ENCODE measurements at regions not wholly inside any gene's neighbourhood (a gene's known extent, or its start where the extent isn't known, plus 50 kb on each side); places are given as distances from the start of the nearest gene placed in this dataset.
"Not testable (repeated sequence)": the region's sequence is repeated elsewhere in the genome, so short reads cannot be mapped to it uniquely, and the experiment has no call there.

- DNase-seq = no peak
Measured at GRCh38 chr1:60503266-60503925, 429.8 kb upstream of the C1orf87 start.

GRCh38 chr1:60502506-60502905 is 428.9 kb upstream of the C1orf87 start:
- DNase-seq = no peak

GRCh38 chr1:60489916-60490480 is 416.4 kb upstream of the C1orf87 start:
- DNase-seq = not testable (repeated sequence)

- DNase-seq = no peak
Measured at GRCh38 chr1:60488847-60489246, 415.3 kb upstream of the C1orf87 start.

- no peak for DNase-seq
Measured at GRCh38 chr1:60487565-60488345, 414.2 kb upstream of the C1orf87 start.

GRCh38 chr1:60483509-60483908 is 409.9 kb upstream of the C1orf87 start:
- DNase-seq = no peak

- DNase-seq = no peak
Measured at GRCh38 chr1:60470246-60470645, 396.7 kb upstream of the C1orf87 start.

- DNase-seq = no peak
Measured at GRCh38 chr1:60463786-60464185, 390.2 kb upstream of the C1orf87 start.

- no peak for DNase-seq
Measured at GRCh38 chr1:60463146-60463545, 389.6 kb upstream of the C1orf87 start.

GRCh38 chr1:60461925-60462595 is 388.5 kb upstream of the C1orf87 start:
- DNase-seq = no peak

GRCh38 chr1:60458111-60458510 is 384.5 kb upstream of the C1orf87 start:
- DNase-seq = no peak

- no peak for DNase-seq
Measured at GRCh38 chr1:60449876-60450275, 376.3 kb upstream of the C1orf87 start.

GRCh38 chr1:60448850-60449249 is 375.3 kb upstream of the C1orf87 start:
- DNase-seq = no peak

GRCh38 chr1:60444680-60445079 is 371.1 kb upstream of the C1orf87 start:
- no peak for DNase-seq

- no peak for DNase-seq
Measured at GRCh38 chr1:60436186-60436585, 362.6 kb upstream of the C1orf87 start.

GRCh38 chr1:60431593-60431992 is 358.0 kb upstream of the C1orf87 start:
- no peak for DNase-seq

- DNase-seq = no peak
Measured at GRCh38 chr1:60430375-60430774, 356.8 kb upstream of the C1orf87 start.

- DNase-seq = no peak
Measured at GRCh38 chr1:60428127-60428526, 354.6 kb upstream of the C1orf87 start.

GRCh38 chr1:60427701-60428100 is 354.1 kb upstream of the C1orf87 start:
- DNase-seq = no peak

- no peak for DNase-seq
Measured at GRCh38 chr1:60427194-60427593, 353.6 kb upstream of the C1orf87 start.

GRCh38 chr1:60425528-60425927 is 352.0 kb upstream of the C1orf87 start:
- no peak for DNase-seq

- DNase-seq = no peak
Measured at GRCh38 chr1:60423146-60423780, 349.7 kb upstream of the C1orf87 start.

- no peak for DNase-seq
Measured at GRCh38 chr1:60421965-60422364, 348.4 kb upstream of the C1orf87 start.

Data from activated CD4-positive, alpha-beta T cell treated with anti-CD3 and anti-CD28 coated beads, Interleukin-10, Interleukin-2, amounts not matched to agents 100 ng/mL and 50 ng/mL, durations not matched to agents 16 hours and 8 hours (primary cell).